H1 (cell line): ENCODE measurements at regions not wholly inside any gene's neighbourhood (a gene's known extent, or its start where the extent isn't known, plus 50 kb on each side); places are given as distances from the start of the nearest gene placed in this dataset.

Experiments
- TF ChIP-seq, protein P1 (sequence below): fragments of 300-600 bp; sonication (generic); IDR thresholded peaks from 2 replicates; pipeline ENCODE4 v1.7.1; 2012; ENCODE audit warnings: low read length, moderate library complexity, mild to moderate bottlenecking, inconsistent platforms; ENCODE audit not compliant: insufficient replicate concordance

DNA sequence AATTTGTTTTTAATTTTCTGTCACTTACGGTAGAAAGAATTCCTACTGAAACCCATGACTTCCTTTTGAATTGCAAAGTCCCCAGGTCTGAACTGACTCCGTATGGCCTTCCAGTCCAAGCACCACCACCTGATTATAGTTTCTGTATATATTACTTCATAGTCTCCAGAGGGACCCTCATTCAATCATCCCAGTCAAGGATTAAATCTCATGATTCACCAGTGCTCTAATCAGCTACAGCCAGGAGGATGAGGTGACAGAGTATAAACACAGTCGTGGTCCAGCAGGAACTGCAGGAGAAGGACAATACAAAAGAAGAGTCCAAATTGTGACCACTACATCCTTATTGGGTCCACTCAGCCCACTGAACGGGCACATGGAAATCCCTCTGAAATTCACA, 418.9 kb upstream of the C16orf82 start (continued):
- TF ChIP-seq, protein P1, sequence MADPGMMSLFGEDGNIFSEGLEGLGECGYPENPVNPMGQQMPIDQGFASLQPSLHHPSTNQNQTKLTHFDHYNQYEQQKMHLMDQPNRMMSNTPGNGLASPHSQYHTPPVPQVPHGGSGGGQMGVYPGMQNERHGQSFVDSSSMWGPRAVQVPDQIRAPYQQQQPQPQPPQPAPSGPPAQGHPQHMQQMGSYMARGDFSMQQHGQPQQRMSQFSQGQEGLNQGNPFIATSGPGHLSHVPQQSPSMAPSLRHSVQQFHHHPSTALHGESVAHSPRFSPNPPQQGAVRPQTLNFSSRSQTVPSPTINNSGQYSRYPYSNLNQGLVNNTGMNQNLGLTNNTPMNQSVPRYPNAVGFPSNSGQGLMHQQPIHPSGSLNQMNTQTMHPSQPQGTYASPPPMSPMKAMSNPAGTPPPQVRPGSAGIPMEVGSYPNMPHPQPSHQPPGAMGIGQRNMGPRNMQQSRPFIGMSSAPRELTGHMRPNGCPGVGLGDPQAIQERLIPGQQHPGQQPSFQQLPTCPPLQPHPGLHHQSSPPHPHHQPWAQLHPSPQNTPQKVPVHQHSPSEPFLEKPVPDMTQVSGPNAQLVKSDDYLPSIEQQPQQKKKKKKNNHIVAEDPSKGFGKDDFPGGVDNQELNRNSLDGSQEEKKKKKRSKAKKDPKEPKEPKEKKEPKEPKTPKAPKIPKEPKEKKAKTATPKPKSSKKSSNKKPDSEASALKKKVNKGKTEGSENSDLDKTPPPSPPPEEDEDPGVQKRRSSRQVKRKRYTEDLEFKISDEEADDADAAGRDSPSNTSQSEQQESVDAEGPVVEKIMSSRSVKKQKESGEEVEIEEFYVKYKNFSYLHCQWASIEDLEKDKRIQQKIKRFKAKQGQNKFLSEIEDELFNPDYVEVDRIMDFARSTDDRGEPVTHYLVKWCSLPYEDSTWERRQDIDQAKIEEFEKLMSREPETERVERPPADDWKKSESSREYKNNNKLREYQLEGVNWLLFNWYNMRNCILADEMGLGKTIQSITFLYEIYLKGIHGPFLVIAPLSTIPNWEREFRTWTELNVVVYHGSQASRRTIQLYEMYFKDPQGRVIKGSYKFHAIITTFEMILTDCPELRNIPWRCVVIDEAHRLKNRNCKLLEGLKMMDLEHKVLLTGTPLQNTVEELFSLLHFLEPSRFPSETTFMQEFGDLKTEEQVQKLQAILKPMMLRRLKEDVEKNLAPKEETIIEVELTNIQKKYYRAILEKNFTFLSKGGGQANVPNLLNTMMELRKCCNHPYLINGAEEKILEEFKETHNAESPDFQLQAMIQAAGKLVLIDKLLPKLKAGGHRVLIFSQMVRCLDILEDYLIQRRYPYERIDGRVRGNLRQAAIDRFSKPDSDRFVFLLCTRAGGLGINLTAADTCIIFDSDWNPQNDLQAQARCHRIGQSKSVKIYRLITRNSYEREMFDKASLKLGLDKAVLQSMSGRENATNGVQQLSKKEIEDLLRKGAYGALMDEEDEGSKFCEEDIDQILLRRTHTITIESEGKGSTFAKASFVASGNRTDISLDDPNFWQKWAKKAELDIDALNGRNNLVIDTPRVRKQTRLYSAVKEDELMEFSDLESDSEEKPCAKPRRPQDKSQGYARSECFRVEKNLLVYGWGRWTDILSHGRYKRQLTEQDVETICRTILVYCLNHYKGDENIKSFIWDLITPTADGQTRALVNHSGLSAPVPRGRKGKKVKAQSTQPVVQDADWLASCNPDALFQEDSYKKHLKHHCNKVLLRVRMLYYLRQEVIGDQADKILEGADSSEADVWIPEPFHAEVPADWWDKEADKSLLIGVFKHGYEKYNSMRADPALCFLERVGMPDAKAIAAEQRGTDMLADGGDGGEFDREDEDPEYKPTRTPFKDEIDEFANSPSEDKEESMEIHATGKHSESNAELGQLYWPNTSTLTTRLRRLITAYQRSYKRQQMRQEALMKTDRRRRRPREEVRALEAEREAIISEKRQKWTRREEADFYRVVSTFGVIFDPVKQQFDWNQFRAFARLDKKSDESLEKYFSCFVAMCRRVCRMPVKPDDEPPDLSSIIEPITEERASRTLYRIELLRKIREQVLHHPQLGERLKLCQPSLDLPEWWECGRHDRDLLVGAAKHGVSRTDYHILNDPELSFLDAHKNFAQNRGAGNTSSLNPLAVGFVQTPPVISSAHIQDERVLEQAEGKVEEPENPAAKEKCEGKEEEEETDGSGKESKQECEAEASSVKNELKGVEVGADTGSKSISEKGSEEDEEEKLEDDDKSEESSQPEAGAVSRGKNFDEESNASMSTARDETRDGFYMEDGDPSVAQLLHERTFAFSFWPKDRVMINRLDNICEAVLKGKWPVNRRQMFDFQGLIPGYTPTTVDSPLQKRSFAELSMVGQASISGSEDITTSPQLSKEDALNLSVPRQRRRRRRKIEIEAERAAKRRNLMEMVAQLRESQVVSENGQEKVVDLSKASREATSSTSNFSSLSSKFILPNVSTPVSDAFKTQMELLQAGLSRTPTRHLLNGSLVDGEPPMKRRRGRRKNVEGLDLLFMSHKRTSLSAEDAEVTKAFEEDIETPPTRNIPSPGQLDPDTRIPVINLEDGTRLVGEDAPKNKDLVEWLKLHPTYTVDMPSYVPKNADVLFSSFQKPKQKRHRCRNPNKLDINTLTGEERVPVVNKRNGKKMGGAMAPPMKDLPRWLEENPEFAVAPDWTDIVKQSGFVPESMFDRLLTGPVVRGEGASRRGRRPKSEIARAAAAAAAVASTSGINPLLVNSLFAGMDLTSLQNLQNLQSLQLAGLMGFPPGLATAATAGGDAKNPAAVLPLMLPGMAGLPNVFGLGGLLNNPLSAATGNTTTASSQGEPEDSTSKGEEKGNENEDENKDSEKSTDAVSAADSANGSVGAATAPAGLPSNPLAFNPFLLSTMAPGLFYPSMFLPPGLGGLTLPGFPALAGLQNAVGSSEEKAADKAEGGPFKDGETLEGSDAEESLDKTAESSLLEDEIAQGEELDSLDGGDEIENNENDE = no peak
